ENCODE measurements at regions not wholly inside any gene's neighbourhood (a gene's known extent, or its start where the extent isn't known, plus 50 kb on each side); places are given as distances from the start of the nearest gene placed in this dataset.

- no peaks in the 10 kb centered on the region for H3K36me3 ChIP-seq (ENCODE audit: low read depth)
- no peaks in the 10 kb centered on the region for H3K79me2 ChIP-seq (ENCODE audit: low read depth)
- H3K4me1 ChIP-seq (replicated peaks; ENCODE audit: insufficient read depth), result no peaks in the 10 kb centered on the region
- no peak for DNase-seq
- intact Hi-C loops (cut with micrococcal nuclease; ENCODE audit: unreplicated experiment), result no loop called here
- no TSS peak for BruUV-seq (replicated peaks)
- H3K9me2 ChIP-seq (ENCODE audit: insufficient read depth), result no peaks in the 10 kb centered on the region
- TF ChIP-seq, protein P1, sequence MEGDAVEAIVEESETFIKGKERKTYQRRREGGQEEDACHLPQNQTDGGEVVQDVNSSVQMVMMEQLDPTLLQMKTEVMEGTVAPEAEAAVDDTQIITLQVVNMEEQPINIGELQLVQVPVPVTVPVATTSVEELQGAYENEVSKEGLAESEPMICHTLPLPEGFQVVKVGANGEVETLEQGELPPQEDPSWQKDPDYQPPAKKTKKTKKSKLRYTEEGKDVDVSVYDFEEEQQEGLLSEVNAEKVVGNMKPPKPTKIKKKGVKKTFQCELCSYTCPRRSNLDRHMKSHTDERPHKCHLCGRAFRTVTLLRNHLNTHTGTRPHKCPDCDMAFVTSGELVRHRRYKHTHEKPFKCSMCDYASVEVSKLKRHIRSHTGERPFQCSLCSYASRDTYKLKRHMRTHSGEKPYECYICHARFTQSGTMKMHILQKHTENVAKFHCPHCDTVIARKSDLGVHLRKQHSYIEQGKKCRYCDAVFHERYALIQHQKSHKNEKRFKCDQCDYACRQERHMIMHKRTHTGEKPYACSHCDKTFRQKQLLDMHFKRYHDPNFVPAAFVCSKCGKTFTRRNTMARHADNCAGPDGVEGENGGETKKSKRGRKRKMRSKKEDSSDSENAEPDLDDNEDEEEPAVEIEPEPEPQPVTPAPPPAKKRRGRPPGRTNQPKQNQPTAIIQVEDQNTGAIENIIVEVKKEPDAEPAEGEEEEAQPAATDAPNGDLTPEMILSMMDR (conservative IDR thresholded peaks at IDR 0.05), result no peak
- no peak for TF ChIP-seq EZH2 (IDR thresholded peaks at IDR 0.05; ENCODE audit: low read depth)
- no peaks in the 10 kb centered on the region for H3K9me3 ChIP-seq (ENCODE audit: insufficient read depth, low read depth)
- no peaks in the 10 kb centered on the region for H3F3A ChIP-seq (ENCODE audit: insufficient read depth, low read depth)
- H4K20me1 ChIP-seq (ENCODE audit: insufficient read depth), result no peaks in the 10 kb centered on the region
- no peak overlapping the region for H3K27ac ChIP-seq
- ChIA-PET CTCF (no interaction called here), POLR2A (ENCODE audit: unreplicated experiment) (no interaction called here)
- peaks cover 62% of the 10 kb centered on the region for H3K27me3 ChIP-seq (ENCODE audit: insufficient read depth, low read depth)
- no peak overlapping the region for H3K4me3 ChIP-seq
- H3K4me2 ChIP-seq, result no peak overlapping the region
- H2AFZ ChIP-seq, result no peak overlapping the region
Measured at GRCh38 chr16:23006380-23006779, 142.9 kb downstream of the USP31 start.

- intact Hi-C loops (cut with micrococcal nuclease; ENCODE audit: unreplicated experiment), result no loop called here
- Histone ChIP-seq H2AFZ (no peak overlapping the region), H3K79me2 (ENCODE audit: low read depth) (no peaks in the 10 kb centered on the region), H3K36me3 (ENCODE audit: low read depth) (no peaks in the 10 kb centered on the region), H3K9me2 (ENCODE audit: insufficient read depth) (no peaks in the 10 kb centered on the region), H3K4me3 (no peak overlapping the region), H3F3A (ENCODE audit: insufficient read depth, low read depth) (no peaks in the 10 kb centered on the region), H3K27me3 (ENCODE audit: insufficient read depth, low read depth) (peaks cover 62% of the 10 kb centered on the region), H3K9me3 (ENCODE audit: insufficient read depth, low read depth) (no peaks in the 10 kb centered on the region), H3K27ac (no peak overlapping the region), H4K20me1 (ENCODE audit: insufficient read depth) (no peaks in the 10 kb centered on the region), H3K4me1 (replicated peaks; ENCODE audit: insufficient read depth) (no peaks in the 10 kb centered on the region), H3K4me2 (no peak overlapping the region)
- no peak for DNase-seq
- ChIA-PET POLR2A (ENCODE audit: unreplicated experiment) (no interaction called here), CTCF (no interaction called here)
- no TSS peak for BruUV-seq (replicated peaks)
- TF ChIP-seq EZH2 (IDR thresholded peaks at IDR 0.05; ENCODE audit: low read depth), result no peak
- TF ChIP-seq, protein P1 (conservative IDR thresholded peaks at IDR 0.05), result no peak
Measured at GRCh38 chr16:23005951-23006350, 143.3 kb downstream of the USP31 start.

GRCh38 chr16:22989598-22989997 lies 159.7 kb downstream of the USP31 start:
- BruUV-seq (replicated peaks), result no TSS peak
- H4K20me1 ChIP-seq (ENCODE audit: insufficient read depth), result no peaks in the 10 kb centered on the region
- H3K4me3 ChIP-seq, result no peak overlapping the region
- no peak overlapping the region for H3K4me2 ChIP-seq
- TF ChIP-seq EZH2 (IDR thresholded peaks at IDR 0.05; ENCODE audit: low read depth), result no peak
- TF ChIP-seq, protein P1 (conservative IDR thresholded peaks at IDR 0.05), result no peak
- CTCF ChIA-PET, result interaction anchor here (0.7 kb wide), 1 partner anchor 857 kb away, joined by 3 read pairs; no protein-coding TSS in a partner anchor
- H3K27ac ChIP-seq, result no peak overlapping the region
- peaks cover 73% of the 10 kb centered on the region for H3K27me3 ChIP-seq (ENCODE audit: insufficient read depth, low read depth)
- POLR2A ChIA-PET (ENCODE audit: unreplicated experiment), result no interaction called here
- H3K4me1 ChIP-seq (replicated peaks; ENCODE audit: insufficient read depth), result no peaks in the 10 kb centered on the region
- H3K36me3 ChIP-seq (ENCODE audit: low read depth), result no peaks in the 10 kb centered on the region
- H3K79me2 ChIP-seq (ENCODE audit: low read depth), result no peaks in the 10 kb centered on the region
- no peaks in the 10 kb centered on the region for H3K9me3 ChIP-seq (ENCODE audit: insufficient read depth, low read depth)
- H3K9me2 ChIP-seq (ENCODE audit: insufficient read depth), result no peaks in the 10 kb centered on the region
- DNase-seq, result no peak
- no peaks in the 10 kb centered on the region for H3F3A ChIP-seq (ENCODE audit: insufficient read depth, low read depth)
- intact Hi-C loops (cut with micrococcal nuclease; ENCODE audit: unreplicated experiment), result no loop called here
- H2AFZ ChIP-seq, result no peak overlapping the region
